ENCODE measurements at regions not wholly inside any gene's neighbourhood (a gene's known extent, or its start where the extent isn't known, plus 50 kb on each side); places are given as distances from the start of the nearest gene placed in this dataset.

DNA sequence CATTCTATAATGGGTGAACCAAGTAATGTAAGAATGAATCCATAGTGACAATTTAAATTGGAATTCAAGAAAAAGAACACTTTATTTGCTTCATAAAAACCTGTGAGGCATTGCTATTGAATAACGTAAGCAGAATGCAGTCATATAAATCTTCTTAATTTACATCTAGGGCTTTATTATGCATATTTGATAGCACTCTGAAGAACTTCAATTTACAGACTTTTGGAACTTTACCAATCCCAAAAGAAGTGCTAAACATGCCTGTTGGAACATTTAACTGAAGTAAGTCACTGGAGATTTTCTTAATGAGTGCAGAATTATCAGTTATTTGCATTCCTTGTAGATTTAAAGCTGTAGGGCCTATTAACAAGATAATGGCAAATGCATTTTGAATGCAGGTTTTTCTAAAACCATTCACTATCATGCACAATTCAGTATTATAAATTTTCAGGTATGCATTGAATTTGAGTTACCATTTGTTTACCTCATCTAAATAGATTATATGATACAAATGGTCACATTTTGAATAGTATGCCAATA lies 1181.2 kb downstream of the ARAP2 start:
- Histone ChIP-seq H3K4me3 (no peak overlapping the region), H3K27ac (no peak overlapping the region)
- DNase-seq (ENCODE audit: low spot score): no peak
- TF ChIP-seq, protein P1, sequence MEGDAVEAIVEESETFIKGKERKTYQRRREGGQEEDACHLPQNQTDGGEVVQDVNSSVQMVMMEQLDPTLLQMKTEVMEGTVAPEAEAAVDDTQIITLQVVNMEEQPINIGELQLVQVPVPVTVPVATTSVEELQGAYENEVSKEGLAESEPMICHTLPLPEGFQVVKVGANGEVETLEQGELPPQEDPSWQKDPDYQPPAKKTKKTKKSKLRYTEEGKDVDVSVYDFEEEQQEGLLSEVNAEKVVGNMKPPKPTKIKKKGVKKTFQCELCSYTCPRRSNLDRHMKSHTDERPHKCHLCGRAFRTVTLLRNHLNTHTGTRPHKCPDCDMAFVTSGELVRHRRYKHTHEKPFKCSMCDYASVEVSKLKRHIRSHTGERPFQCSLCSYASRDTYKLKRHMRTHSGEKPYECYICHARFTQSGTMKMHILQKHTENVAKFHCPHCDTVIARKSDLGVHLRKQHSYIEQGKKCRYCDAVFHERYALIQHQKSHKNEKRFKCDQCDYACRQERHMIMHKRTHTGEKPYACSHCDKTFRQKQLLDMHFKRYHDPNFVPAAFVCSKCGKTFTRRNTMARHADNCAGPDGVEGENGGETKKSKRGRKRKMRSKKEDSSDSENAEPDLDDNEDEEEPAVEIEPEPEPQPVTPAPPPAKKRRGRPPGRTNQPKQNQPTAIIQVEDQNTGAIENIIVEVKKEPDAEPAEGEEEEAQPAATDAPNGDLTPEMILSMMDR (IDR thresholded peaks at IDR 0.05): no peak

- no peak for DNase-seq (ENCODE audit: low spot score)
- TF ChIP-seq, protein P1 (IDR thresholded peaks at IDR 0.05): no peak
- H3K4me3 ChIP-seq: no peak overlapping the region
- H3K27ac ChIP-seq: no peak overlapping the region
Observed at GRCh38 chr4:35066406-35066805, 1177.9 kb downstream of the ARAP2 start.

DNA sequence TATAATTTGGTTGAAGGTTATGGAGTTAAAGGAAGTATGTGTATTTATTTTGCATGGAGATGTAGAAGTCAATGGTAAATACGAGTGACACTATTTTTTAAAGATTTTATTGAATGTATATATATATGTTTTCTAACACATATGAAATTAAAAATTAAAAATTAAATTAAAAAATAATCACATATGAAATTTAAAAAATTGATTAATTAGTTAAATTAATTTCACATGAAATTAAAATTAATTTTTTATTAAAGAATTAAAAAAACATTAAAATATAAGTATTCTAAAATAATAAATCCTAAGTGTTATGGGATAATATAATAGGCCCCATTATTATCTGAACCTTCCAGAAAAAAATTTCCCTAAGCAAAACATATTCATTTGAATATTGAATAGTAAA lies 1163.5 kb downstream of the ARAP2 start:
- TF ChIP-seq, protein P1 (IDR thresholded peaks at IDR 0.05): no peak
- no peak for DNase-seq (ENCODE audit: low spot score)
- Histone ChIP-seq H3K4me3 (no peak overlapping the region), H3K27ac (no peak overlapping the region)

- Histone ChIP-seq H3K27ac (no peak overlapping the region), H3K4me3 (no peak overlapping the region)
- TF ChIP-seq, protein P1 (IDR thresholded peaks at IDR 0.05): no peak
- DNase-seq (ENCODE audit: low spot score): no peak
Observed at GRCh38 chr4:35087218-35087617, 1157.1 kb downstream of the ARAP2 start.

DNA sequence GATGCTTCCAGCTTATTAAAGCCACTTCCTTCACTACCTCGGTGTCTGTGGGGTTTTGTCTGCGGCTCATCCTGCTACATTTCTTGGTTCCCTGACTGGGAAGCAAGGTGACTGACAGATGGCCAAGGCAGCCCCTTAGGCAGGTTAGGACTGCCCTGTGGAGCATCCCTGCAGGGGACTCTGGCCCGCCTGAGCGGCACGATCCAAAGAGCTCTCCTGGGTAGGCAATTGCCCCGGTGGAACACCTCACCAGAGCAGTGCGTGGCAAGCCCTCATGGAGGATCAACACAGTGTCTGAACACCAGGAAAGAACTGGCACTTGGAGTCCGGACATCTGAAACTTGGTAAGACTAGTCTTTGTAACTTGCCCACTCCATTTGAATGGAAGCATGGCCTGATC lies 1143.4 kb downstream of the ARAP2 start:
- TF ChIP-seq, protein P1 (IDR thresholded peaks at IDR 0.05): no peak
- no peak for DNase-seq (ENCODE audit: low spot score)
- Histone ChIP-seq H3K4me3 (no peak overlapping the region), H3K27ac (no peak overlapping the region)

DNA sequence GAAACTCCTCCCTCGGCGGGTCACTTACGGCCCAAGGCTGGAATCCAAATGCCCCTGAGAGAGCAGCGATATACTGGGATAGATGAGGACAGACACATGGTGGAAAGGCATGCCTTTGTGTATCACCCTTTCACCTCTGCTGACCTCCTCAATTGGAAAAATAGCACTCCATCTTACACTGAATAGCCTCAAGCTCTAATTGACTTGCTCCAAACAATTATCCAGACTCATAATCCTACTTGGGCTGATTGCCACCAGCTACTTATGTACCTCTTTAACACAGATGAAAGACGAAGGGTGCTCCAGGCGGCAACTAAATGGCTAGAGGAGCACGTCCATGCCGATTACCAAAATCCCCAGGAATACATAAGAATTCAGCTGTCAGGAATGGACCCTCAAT lies 1142.2 kb downstream of the ARAP2 start:
- H3K4me3 ChIP-seq: no peak overlapping the region
- TF ChIP-seq, protein P1 (IDR thresholded peaks at IDR 0.05): no peak
- no peak overlapping the region for H3K27ac ChIP-seq
- no peak for DNase-seq (ENCODE audit: low spot score)

GRCh38 chr4:35105486-35105885 lies 1138.8 kb downstream of the ARAP2 start:
- no peak overlapping the region for H3K4me3 ChIP-seq
- no peak for DNase-seq (ENCODE audit: low spot score)
- TF ChIP-seq, protein P1 (IDR thresholded peaks at IDR 0.05): no peak
- no peak overlapping the region for H3K27ac ChIP-seq
